ENCODE measurements at regions not wholly inside any gene's neighbourhood (a gene's known extent, or its start where the extent isn't known, plus 50 kb on each side); places are given as distances from the start of the nearest gene placed in this dataset.

DNA sequence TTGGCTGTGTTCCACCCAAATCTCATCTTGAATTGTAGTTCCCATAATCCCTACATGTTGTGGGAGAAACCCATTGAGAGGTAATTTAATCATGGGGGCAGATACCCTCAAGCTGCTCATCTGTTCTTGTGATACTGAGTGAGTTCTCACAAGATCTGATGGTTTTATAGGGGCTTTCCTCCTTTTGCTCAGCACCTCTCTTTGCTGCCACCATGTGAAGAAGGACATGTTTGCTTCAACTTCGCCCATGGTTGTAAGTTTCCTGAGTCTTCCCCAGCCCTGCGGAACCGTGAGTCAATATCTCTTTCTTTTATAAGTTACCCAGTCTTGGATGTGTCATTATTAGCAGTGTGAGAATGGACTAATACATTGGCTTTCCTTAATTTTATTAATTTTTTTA, 527.8 kb downstream of the MDFIC start:
- intact Hi-C loops (cut with micrococcal nuclease; ENCODE audit: unreplicated experiment), result no loop called here
- no peaks in the 10 kb centered on the region; the same call in 1 of the 2 replicates for H3K9me3 ChIP-seq (ENCODE audit: insufficient read depth, low read depth)
- H3K4me3 ChIP-seq, result no peak overlapping the region
- H3K4me2 ChIP-seq, result no peak overlapping the region
- no peak overlapping the region for H3K27ac ChIP-seq
- ChIA-PET CTCF (no interaction called here), POLR2A (ENCODE audit: unreplicated experiment) (no interaction called here)
- BruUV-seq (replicated peaks), result no TSS peak
- H3K27me3 ChIP-seq (ENCODE audit: insufficient read depth, low read depth), result no peaks in the 10 kb centered on the region
- no peaks in the 10 kb centered on the region for H4K20me1 ChIP-seq (ENCODE audit: insufficient read depth)
- no peaks in the 10 kb centered on the region for H3K4me1 ChIP-seq (replicated peaks; ENCODE audit: insufficient read depth)
- no peaks in the 10 kb centered on the region for H3K79me2 ChIP-seq (ENCODE audit: low read depth)
- H2AFZ ChIP-seq, result no peak overlapping the region
- no peaks in the 10 kb centered on the region for H3F3A ChIP-seq (ENCODE audit: insufficient read depth, low read depth)
- H3K36me3 ChIP-seq (ENCODE audit: low read depth), result no peaks in the 10 kb centered on the region
- no peaks in the 10 kb centered on the region; the same call in 1 of the 2 replicates for H3K9me2 ChIP-seq (ENCODE audit: insufficient read depth)
- no peak for DNase-seq
- no peak for TF ChIP-seq EZH2 (IDR thresholded peaks at IDR 0.05; ENCODE audit: low read depth)
- TF ChIP-seq, protein P1, sequence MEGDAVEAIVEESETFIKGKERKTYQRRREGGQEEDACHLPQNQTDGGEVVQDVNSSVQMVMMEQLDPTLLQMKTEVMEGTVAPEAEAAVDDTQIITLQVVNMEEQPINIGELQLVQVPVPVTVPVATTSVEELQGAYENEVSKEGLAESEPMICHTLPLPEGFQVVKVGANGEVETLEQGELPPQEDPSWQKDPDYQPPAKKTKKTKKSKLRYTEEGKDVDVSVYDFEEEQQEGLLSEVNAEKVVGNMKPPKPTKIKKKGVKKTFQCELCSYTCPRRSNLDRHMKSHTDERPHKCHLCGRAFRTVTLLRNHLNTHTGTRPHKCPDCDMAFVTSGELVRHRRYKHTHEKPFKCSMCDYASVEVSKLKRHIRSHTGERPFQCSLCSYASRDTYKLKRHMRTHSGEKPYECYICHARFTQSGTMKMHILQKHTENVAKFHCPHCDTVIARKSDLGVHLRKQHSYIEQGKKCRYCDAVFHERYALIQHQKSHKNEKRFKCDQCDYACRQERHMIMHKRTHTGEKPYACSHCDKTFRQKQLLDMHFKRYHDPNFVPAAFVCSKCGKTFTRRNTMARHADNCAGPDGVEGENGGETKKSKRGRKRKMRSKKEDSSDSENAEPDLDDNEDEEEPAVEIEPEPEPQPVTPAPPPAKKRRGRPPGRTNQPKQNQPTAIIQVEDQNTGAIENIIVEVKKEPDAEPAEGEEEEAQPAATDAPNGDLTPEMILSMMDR (conservative IDR thresholded peaks at IDR 0.05), result no peak

DNA sequence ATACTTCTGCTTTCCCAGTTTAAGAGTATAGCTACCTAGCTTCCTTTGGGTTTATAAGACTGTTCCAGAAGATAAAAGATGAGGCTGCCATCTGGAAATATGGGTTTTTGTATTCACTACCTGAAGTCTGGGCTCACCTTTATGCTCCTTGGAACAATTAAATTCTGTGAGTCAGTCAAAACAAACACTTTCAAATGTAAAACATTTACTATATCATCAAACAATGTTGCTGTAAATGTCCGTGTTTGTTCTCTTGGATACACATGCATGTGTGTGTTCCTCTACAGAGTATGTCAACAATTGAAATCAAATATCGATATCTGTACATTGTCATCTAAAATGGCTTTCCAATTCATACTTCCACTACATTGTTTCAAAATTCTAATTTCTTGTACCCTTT, 525.6 kb downstream of the MDFIC start:
- no TSS peak for BruUV-seq (replicated peaks)

DNA sequence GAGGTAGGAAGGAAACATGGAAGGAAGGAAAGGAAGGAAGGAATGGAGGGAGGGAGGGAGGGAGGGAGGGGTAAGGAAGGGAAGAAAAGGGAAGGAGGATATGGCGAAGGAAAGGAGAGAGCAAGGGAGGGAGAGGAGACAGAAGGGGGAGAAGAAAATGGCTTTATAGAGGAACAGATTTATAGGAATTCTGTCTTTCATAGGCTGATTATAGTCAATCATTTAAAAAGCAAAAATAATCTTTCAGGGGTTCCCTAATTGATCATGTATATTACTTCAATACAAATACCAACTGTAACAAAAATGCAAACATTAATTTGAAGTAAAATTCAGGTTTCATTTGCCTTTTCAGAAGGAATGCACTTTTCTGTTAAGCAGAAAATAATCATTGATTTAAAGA, 519.1 kb downstream of the MDFIC start:
- no peak overlapping the region for H3K4me2 ChIP-seq
- H3K27ac ChIP-seq, result no peak overlapping the region
- no peaks in the 10 kb centered on the region for H3K79me2 ChIP-seq (ENCODE audit: low read depth)
- no peak overlapping the region for H2AFZ ChIP-seq
- DNase-seq, result no peak
- no peaks in the 10 kb centered on the region; the same call in 1 of the 2 replicates for H3K9me3 ChIP-seq (ENCODE audit: insufficient read depth, low read depth)
- no peaks in the 10 kb centered on the region for H3K9me2 ChIP-seq (ENCODE audit: insufficient read depth)
- no TSS peak for BruUV-seq (replicated peaks)
- TF ChIP-seq, protein P1 (conservative IDR thresholded peaks at IDR 0.05), result no peak
- no peak for TF ChIP-seq EZH2 (IDR thresholded peaks at IDR 0.05; ENCODE audit: low read depth)
- no peaks in the 10 kb centered on the region for H3K4me1 ChIP-seq (replicated peaks; ENCODE audit: insufficient read depth)
- no peaks in the 10 kb centered on the region for H4K20me1 ChIP-seq (ENCODE audit: insufficient read depth)
- H3F3A ChIP-seq (ENCODE audit: insufficient read depth, low read depth), result no peaks in the 10 kb centered on the region
- no peaks in the 10 kb centered on the region for H3K36me3 ChIP-seq (ENCODE audit: low read depth)
- no peaks in the 10 kb centered on the region for H3K27me3 ChIP-seq (ENCODE audit: insufficient read depth, low read depth)
- CTCF ChIA-PET, result no interaction called here
- no peak overlapping the region for H3K4me3 ChIP-seq
- POLR2A ChIA-PET (ENCODE audit: unreplicated experiment), result no interaction called here
- intact Hi-C loops (cut with micrococcal nuclease; ENCODE audit: unreplicated experiment), result no loop called here

More for the DNA sequence above, 525.6 kb downstream of the MDFIC start:
- no peaks in the 10 kb centered on the region; the same call in 1 of the 2 replicates for H3K9me3 ChIP-seq (ENCODE audit: insufficient read depth, low read depth)
- no peak for TF ChIP-seq EZH2 (IDR thresholded peaks at IDR 0.05; ENCODE audit: low read depth)
- TF ChIP-seq, protein P1 (conservative IDR thresholded peaks at IDR 0.05), result no peak
- no peaks in the 10 kb centered on the region for H4K20me1 ChIP-seq (ENCODE audit: insufficient read depth)
- no peak for DNase-seq
- no peak overlapping the region for H3K27ac ChIP-seq
- H2AFZ ChIP-seq, result no peak overlapping the region
- no peaks in the 10 kb centered on the region for H3F3A ChIP-seq (ENCODE audit: insufficient read depth, low read depth)
- intact Hi-C loops (cut with micrococcal nuclease; ENCODE audit: unreplicated experiment), result no loop called here
- no peaks in the 10 kb centered on the region for H3K27me3 ChIP-seq (ENCODE audit: insufficient read depth, low read depth)
- H3K4me3 ChIP-seq, result no peak overlapping the region
- CTCF ChIA-PET, result no interaction called here
- H3K4me2 ChIP-seq, result no peak overlapping the region
- POLR2A ChIA-PET (ENCODE audit: unreplicated experiment), result no interaction called here
- no peaks in the 10 kb centered on the region for H3K4me1 ChIP-seq (replicated peaks; ENCODE audit: insufficient read depth)
- H3K79me2 ChIP-seq (ENCODE audit: low read depth), result no peaks in the 10 kb centered on the region
- H3K9me2 ChIP-seq (ENCODE audit: insufficient read depth), result no peaks in the 10 kb centered on the region
- H3K36me3 ChIP-seq (ENCODE audit: low read depth), result no peaks in the 10 kb centered on the region

Data from PC-9 (cell line).